H1 (cell line): ENCODE measurements at regions not wholly inside any gene's neighbourhood (a gene's known extent, or its start where the extent isn't known, plus 50 kb on each side); places are given as distances from the start of the nearest gene placed in this dataset.

Experiments used
- CTCF ChIA-PET: fragments of 300-600 bp; sonication (Branson Sonifier 250); formaldehyde crosslinking; loops from one replicate; lab custom pipeline; 2021; ENCODE audit not compliant: partially characterized antibody; lab: Charles Lee
- POLR2A ChIA-PET: fragments of 300-600 bp; sonication (Branson Sonifier 250); formaldehyde crosslinking; loops from one replicate; lab custom pipeline; 2021; ENCODE audit warnings: inconsistent platforms; ENCODE audit not compliant: partially characterized antibody; lab: Charles Lee
- DNase-seq, 2 experiments: peaks; one replicate each; pipeline versions ENCODE4 v3.0.0 to v3.0.0-alpha.2; 2010 to 2022; ENCODE audit warnings: low spot score in 2 of 2, low read depth in 1 of 2, mixed read lengths in 1 of 2
- FAIRE-seq: peaks from 2 replicates; lab custom pipeline; 2011; peaks lifted over from hg19 to GRCh38; lab: Jason Lieb, UNC
- H2AFZ ChIP-seq: 2 replicates; pipeline ENCODE4 v1.8.1; 2012; ENCODE audit warnings: low read length, inconsistent platforms
- H2AK5ac ChIP-seq: 2 replicates; pipeline ENCODE4 v1.6.1; 2013; ENCODE audit warnings: low read depth, low read length
- H2BK120ac ChIP-seq: replicated peaks from 2 replicates; pipeline ENCODE3; 2013; ENCODE audit warnings: low read depth, low read length, inconsistent platforms
- H2BK12ac ChIP-seq: 2 replicates; pipeline ENCODE4 v1.6.1; 2013; ENCODE audit warnings: low read depth, low read length
- H2BK15ac ChIP-seq: 2 replicates; pipeline ENCODE4 v1.6.1; 2013; ENCODE audit warnings: low read length
- H2BK20ac ChIP-seq: 2 replicates; pipeline ENCODE4 v1.6.1; 2013; ENCODE audit warnings: low read length
- H2BK5ac ChIP-seq: 2 replicates; pipeline ENCODE4 v1.6.1; 2013; ENCODE audit warnings: low read depth, low read length
- H3K14ac ChIP-seq: 2 replicates; pipeline ENCODE4 v1.6.1; 2013; ENCODE audit warnings: inconsistent platforms; ENCODE audit not compliant: insufficient read length
- H3K18ac ChIP-seq: 2 replicates; pipeline ENCODE4 v1.6.1; 2013; ENCODE audit warnings: low read length; ENCODE audit errors: extremely low read depth
- H3K23ac ChIP-seq: 2 replicates; pipeline ENCODE4 v1.6.1; 2013; ENCODE audit warnings: inconsistent platforms; ENCODE audit not compliant: insufficient read length
- H3K23me2 ChIP-seq: 2 replicates; pipeline ENCODE4 v1.6.1; 2013; ENCODE audit warnings: low read depth, low read length
- H3K27ac ChIP-seq: 2 replicates; pipeline ENCODE4 v1.6.1; 2011; ENCODE audit warnings: low read depth, low read length, inconsistent platforms
- H3K27me3 ChIP-seq, 4 experiments: replicated peaks in 1 of 4; 1 replicate in 1 of 4; 2 replicates in 3 of 4; pipeline versions ENCODE4 v1.6.1 to v1.8.1; 2011 to 2013; ENCODE audit warnings: low read length in 3 of 4, mild to moderate bottlenecking in 3 of 4, inconsistent platforms in 2 of 4, mixed read lengths in 2 of 4, moderate library complexity in 1 of 4; ENCODE audit not compliant: control insufficient read depth in 3 of 4, insufficient read depth in 3 of 4; ENCODE audit errors: extremely low read depth in 1 of 4
- H3K36me3 ChIP-seq, 4 experiments: 2 replicates each; pipeline versions ENCODE4 v1.6.1 to v1.8.1; 2011 to 2013; ENCODE audit warnings: mild to moderate bottlenecking in 4 of 4, low read length in 3 of 4, moderate library complexity in 2 of 4, control low read depth in 1 of 4, inconsistent platforms in 1 of 4; ENCODE audit not compliant: insufficient read depth in 4 of 4, control insufficient read depth in 2 of 4
- H3K4ac ChIP-seq: replicated peaks from 2 replicates; pipeline ENCODE3; 2013; ENCODE audit warnings: low read length, low read depth, mixed read lengths, inconsistent platforms; ENCODE audit not compliant: insufficient read length
- H3K4me1 ChIP-seq, 4 experiments: replicated peaks in 1 of 4; 1 replicate in 1 of 4; 2 replicates in 3 of 4; pipeline versions ENCODE4 v1.6.1 to v1.8.1; 2011 to 2013; ENCODE audit warnings: low read length in 3 of 4, inconsistent platforms in 2 of 4, mixed read lengths in 1 of 4; ENCODE audit not compliant: insufficient read depth in 4 of 4, control insufficient read depth in 3 of 4
- H3K4me2 ChIP-seq, 2 experiments: 2 replicates each; pipeline versions ENCODE4 v1.6.1 to v1.8.1; 2011 to 2013; ENCODE audit warnings: low read depth in 2 of 2, low read length in 2 of 2, control low read depth in 1 of 2, inconsistent platforms in 1 of 2, mild to moderate bottlenecking in 1 of 2; ENCODE audit not compliant: insufficient read depth in 1 of 2
- H3K4me3 ChIP-seq, 4 experiments: fragments of 200-600, 300-600 bp in 1 of 4; sonication (generic), shearing (Covaris generic), sonication (Bioruptor Twin) in 1 of 4; 2 replicates each; pipeline versions ENCODE4 v1.5.1 to v1.8.1; 2011 to 2016; ENCODE audit warnings: low read length in 4 of 4, low read depth in 3 of 4, control low read depth in 2 of 4, inconsistent platforms in 2 of 4, mild to moderate bottlenecking in 2 of 4, mixed read lengths in 1 of 4, moderate library complexity in 1 of 4; ENCODE audit not compliant: insufficient read depth in 2 of 4; ENCODE audit errors: extremely low read depth in 1 of 4
- H3K56ac ChIP-seq: replicated peaks from 2 replicates; pipeline ENCODE3; 2013; ENCODE audit warnings: low read depth, mild to moderate bottlenecking, mixed read lengths, low read length, inconsistent platforms; ENCODE audit not compliant: insufficient read length
- H3K79me1 ChIP-seq: 2 replicates; pipeline ENCODE4 v1.6.1; 2013; ENCODE audit warnings: low read depth, low read length, control low read depth
- H3K79me2 ChIP-seq, 2 experiments: 2 replicates each; pipeline versions ENCODE4 v1.6.1 to v1.8.1; 2012 to 2013; ENCODE audit warnings: low read length in 2 of 2, mild to moderate bottlenecking in 2 of 2, inconsistent platforms in 1 of 2; ENCODE audit not compliant: insufficient read depth in 2 of 2, control insufficient read depth in 1 of 2
- H3K9ac ChIP-seq, 4 experiments: replicated peaks in 1 of 4; 1 replicate in 1 of 4; 2 replicates in 3 of 4; pipeline versions ENCODE4 v1.6.1 to v1.8.1; 2011 to 2013; ENCODE audit warnings: low read depth in 3 of 4, low read length in 3 of 4, control low read depth in 2 of 4, mild to moderate bottlenecking in 2 of 4, moderate library complexity in 2 of 4, inconsistent platforms in 1 of 4; ENCODE audit errors: extremely low read depth in 1 of 4
- H3K9me3 ChIP-seq, 2 experiments: 2 replicates each; pipeline versions ENCODE4 v1.6.1 to v1.8.1; 2012 to 2013; ENCODE audit warnings: mild to moderate bottlenecking in 2 of 2, moderate library complexity in 2 of 2, control low read depth in 1 of 2, inconsistent platforms in 1 of 2, low read depth in 1 of 2, low read length in 1 of 2, mixed read lengths in 1 of 2; ENCODE audit not compliant: insufficient read depth in 2 of 2
- H4K20me1 ChIP-seq, 2 experiments: replicated peaks in 1 of 2; 2 replicates each; pipeline versions ENCODE3 to v1.8.1; 2011 to 2013; ENCODE audit warnings: inconsistent platforms in 2 of 2, low read length in 2 of 2, mild to moderate bottlenecking in 1 of 2; ENCODE audit not compliant: insufficient read depth in 2 of 2, control insufficient read depth in 1 of 2
- H4K5ac ChIP-seq: 2 replicates; pipeline ENCODE4 v1.6.1; 2013; ENCODE audit warnings: low read length, low read depth, mixed read lengths, inconsistent platforms; ENCODE audit not compliant: insufficient read length
- H4K8ac ChIP-seq: 2 replicates; pipeline ENCODE4 v1.8.0; 2013; ENCODE audit warnings: mild to moderate bottlenecking, moderate library complexity, low read length, inconsistent platforms; ENCODE audit not compliant: insufficient read depth; ENCODE audit errors: extremely low read depth
- H4K91ac ChIP-seq: replicated peaks from 2 replicates; pipeline ENCODE3; 2013; ENCODE audit warnings: low read length, mixed read lengths, inconsistent platforms; ENCODE audit not compliant: insufficient read length
- ASH2L ChIP-seq: fragments of 200-600, 300-600 bp; sonication (generic); IDR thresholded peaks from one replicate; pipeline ENCODE4 v1.7.1; 2017; ENCODE audit warnings: low read length
- CBX5 ChIP-seq: fragments of 300-800, 300-1000 bp; sonication (generic); IDR thresholded peaks from 2 replicates; pipeline ENCODE4 v1.7.1; 2016; ENCODE audit warnings: antibody characterized with exemption, low read length, low read depth
- CHD1 ChIP-seq: IDR thresholded peaks from 2 replicates; pipeline ENCODE4 v1.6.1; 2012; ENCODE audit warnings: low read depth, low read length, improper control_type of control experiment
- CTBP2 ChIP-seq: IDR thresholded peaks from 2 replicates; pipeline ENCODE4 v1.7.0; 2011; ENCODE audit warnings: borderline replicate concordance, mild to moderate bottlenecking, moderate library complexity, mixed read lengths, low read length; ENCODE audit not compliant: insufficient read depth, insufficient read length
- MAFK ChIP-seq: IDR thresholded peaks from 2 replicates; pipeline ENCODE4 v1.6.1; 2012; ENCODE audit warnings: low read depth, mild to moderate bottlenecking, improper control_type of control experiment, low read length
- POLR2A ChIP-seq, 2 experiments: IDR thresholded peaks; 1 replicate in 1 of 2; 2 replicates in 1 of 2; pipeline ENCODE4 v1.6.1; 2011; ENCODE audit warnings: low read depth in 2 of 2, low read length in 2 of 2, mild to moderate bottlenecking in 2 of 2; ENCODE audit errors: control extremely low read depth in 1 of 2
- SAP30 ChIP-seq: fragments of 300-600 bp; sonication (generic); IDR thresholded peaks from 2 replicates; pipeline ENCODE4 v1.7.1; 2012; ENCODE audit warnings: low read length, moderate library complexity, mild to moderate bottlenecking, inconsistent platforms; ENCODE audit not compliant: insufficient read depth, insufficient replicate concordance
- SIRT6 ChIP-seq: IDR thresholded peaks from one replicate; pipeline ENCODE4 v1.7.1; 2012; ENCODE audit warnings: low read length, inconsistent platforms
- SIX5 ChIP-seq: IDR thresholded peaks from 2 replicates; pipeline ENCODE4 v1.6.1; 2011; ENCODE audit warnings: mild to moderate bottlenecking, low read depth, low read length
- SP4 ChIP-seq: IDR thresholded peaks from 2 replicates; pipeline ENCODE4 v1.6.1; 2012; ENCODE audit warnings: low read length, inconsistent platforms
- TAF1 ChIP-seq: IDR thresholded peaks from 2 replicates; pipeline ENCODE4 v1.6.1; 2011; ENCODE audit warnings: mild to moderate bottlenecking, low read depth, low read length
- TAF7 ChIP-seq: optimal IDR thresholded peaks from 2 replicates; pipeline ENCODE3; 2011; ENCODE audit warnings: low read depth, mild to moderate bottlenecking, inconsistent platforms, low read length, moderate library complexity, borderline replicate concordance
- TCF12 ChIP-seq: IDR thresholded peaks from 2 replicates; pipeline ENCODE4 v1.6.1; 2011; ENCODE audit warnings: low read depth, mild to moderate bottlenecking, low read length
- WGBS, 2 experiments: shearing (Covaris generic) in 1 of 2; methylation state at CpG; one replicate each; pipeline versions ENCODE4 v1.1.6 to v1.1.7; 2013 to 2015; ENCODE audit warnings: low lambda C conversion rate in 2 of 2, mixed read lengths in 2 of 2, inconsistent platforms in 1 of 2, low coverage in 1 of 2, missing lambda C conversion rate in 1 of 2; ENCODE audit not compliant: insufficient replicate concordance in 2 of 2, insufficient coverage in 1 of 2, insufficient read length in 1 of 2; ENCODE audit errors: extremely low coverage in 1 of 2, missing lambda C conversion rate in 1 of 2; 5-methylcytosine and 5-hydroxymethylcytosine counted together
- TF ChIP-seq, protein P1 (sequence below): IDR thresholded peaks from 2 replicates; pipeline ENCODE4 v1.6.1; 2012; ENCODE audit warnings: inconsistent platforms
- TF ChIP-seq, protein P2 (sequence below): IDR thresholded peaks from 2 replicates; pipeline ENCODE4 v1.6.1; 2011; ENCODE audit warnings: low read depth, mild to moderate bottlenecking, low read length; ENCODE audit not compliant: insufficient read depth

DNA sequence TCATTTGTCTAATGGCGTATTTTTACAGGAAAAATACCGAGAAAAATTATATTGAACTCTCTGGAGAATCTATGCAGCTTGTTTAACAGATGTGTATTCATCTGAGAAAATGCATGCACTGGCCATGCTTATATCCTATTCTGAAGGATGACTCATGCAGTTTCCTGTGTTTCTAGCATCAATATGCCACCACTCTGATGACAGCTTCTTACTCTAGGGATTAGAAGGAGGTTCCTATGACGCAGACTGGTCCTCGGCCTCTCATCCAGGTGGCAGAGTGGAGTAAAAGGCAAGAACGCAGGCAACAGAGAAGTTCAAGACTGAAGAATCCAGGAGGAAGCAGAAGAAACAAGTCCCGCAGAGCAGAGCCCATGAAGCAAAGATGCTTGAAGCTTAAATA lies 910.0 kb upstream of the ROBO1 start:
- POLR2A ChIA-PET, result no interaction called here
- WGBS, 2 experiments, result 89% methylated on average over 6 of the region's 6 CpGs; no CpG with 5 or more reads in 1 of the 2 experiments

More for the DNA sequence above, 910.0 kb upstream of the ROBO1 start:
- Histone ChIP-seq H3K79me2 (no peaks in the 10 kb centered on the region), H3K14ac (no peak overlapping the region), H3K18ac (no peak overlapping the region), H3K36me3 (no peaks in the 10 kb centered on the region), H3K9ac (no peak overlapping the region), H4K8ac (no peak overlapping the region), H2AK5ac (no peak overlapping the region), H3K23me2 (no peaks in the 10 kb centered on the region), H4K5ac (no peak overlapping the region), H4K20me1 (no peaks in the 10 kb centered on the region), H2BK12ac (no peak overlapping the region), H3K4me2 (no peak overlapping the region), H2BK20ac (no peak overlapping the region), H3K4ac (no peak overlapping the region), H3K4me1 (no peaks in the 10 kb centered on the region), H3K23ac (no peak overlapping the region), H2BK5ac (no peak overlapping the region), H3K27me3 (no peaks in the 10 kb centered on the region), H3K56ac (no peak overlapping the region), H2BK120ac (no peak overlapping the region), H2BK15ac (no peak overlapping the region), H3K27ac (no peak overlapping the region), H3K79me1 (no peaks in the 10 kb centered on the region), H3K4me3 (no peak overlapping the region), H3K9me3 (no peaks in the 10 kb centered on the region), H2AFZ (no peak overlapping the region), H4K91ac (no peak overlapping the region)
- CTCF ChIA-PET, result interaction anchor here (0.8 kb wide), 1 partner anchor 956 kb away, joined by 3 read pairs; no protein-coding TSS in a partner anchor
- DNase-seq, result no peak
- FAIRE-seq, result no peak
- TF ChIP-seq TAF7, result no peak
- TF ChIP-seq CBX5, result no peak
- no peak for TF ChIP-seq POLR2A (IDR thresholded peaks at IDR 0.05; ENCODE audit: control extremely low read depth in 1 of 2, low read depth in 2 of 2, low read length in 2 of 2)
- TF ChIP-seq ASH2L, result no peak
- TF ChIP-seq SP4, result no peak
- no peak for TF ChIP-seq TCF12
- no peak for TF ChIP-seq CTBP2
- TF ChIP-seq, protein P1, sequence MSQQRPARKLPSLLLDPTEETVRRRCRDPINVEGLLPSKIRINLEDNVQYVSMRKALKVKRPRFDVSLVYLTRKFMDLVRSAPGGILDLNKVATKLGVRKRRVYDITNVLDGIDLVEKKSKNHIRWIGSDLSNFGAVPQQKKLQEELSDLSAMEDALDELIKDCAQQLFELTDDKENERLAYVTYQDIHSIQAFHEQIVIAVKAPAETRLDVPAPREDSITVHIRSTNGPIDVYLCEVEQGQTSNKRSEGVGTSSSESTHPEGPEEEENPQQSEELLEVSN, result no peak
- TF ChIP-seq SAP30, result no peak
- TF ChIP-seq MAFK, result no peak
- no peak for TF ChIP-seq TAF1
- no peak for TF ChIP-seq CHD1
- TF ChIP-seq, protein P2, sequence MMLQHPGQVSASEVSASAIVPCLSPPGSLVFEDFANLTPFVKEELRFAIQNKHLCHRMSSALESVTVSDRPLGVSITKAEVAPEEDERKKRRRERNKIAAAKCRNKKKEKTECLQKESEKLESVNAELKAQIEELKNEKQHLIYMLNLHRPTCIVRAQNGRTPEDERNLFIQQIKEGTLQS, result no peak
- TF ChIP-seq SIX5, result no peak
- no peak for TF ChIP-seq SIRT6
